ENCODE measurements at regions not wholly inside any gene's neighbourhood (a gene's known extent, or its start where the extent isn't known, plus 50 kb on each side); places are given as distances from the start of the nearest gene placed in this dataset.

DNA sequence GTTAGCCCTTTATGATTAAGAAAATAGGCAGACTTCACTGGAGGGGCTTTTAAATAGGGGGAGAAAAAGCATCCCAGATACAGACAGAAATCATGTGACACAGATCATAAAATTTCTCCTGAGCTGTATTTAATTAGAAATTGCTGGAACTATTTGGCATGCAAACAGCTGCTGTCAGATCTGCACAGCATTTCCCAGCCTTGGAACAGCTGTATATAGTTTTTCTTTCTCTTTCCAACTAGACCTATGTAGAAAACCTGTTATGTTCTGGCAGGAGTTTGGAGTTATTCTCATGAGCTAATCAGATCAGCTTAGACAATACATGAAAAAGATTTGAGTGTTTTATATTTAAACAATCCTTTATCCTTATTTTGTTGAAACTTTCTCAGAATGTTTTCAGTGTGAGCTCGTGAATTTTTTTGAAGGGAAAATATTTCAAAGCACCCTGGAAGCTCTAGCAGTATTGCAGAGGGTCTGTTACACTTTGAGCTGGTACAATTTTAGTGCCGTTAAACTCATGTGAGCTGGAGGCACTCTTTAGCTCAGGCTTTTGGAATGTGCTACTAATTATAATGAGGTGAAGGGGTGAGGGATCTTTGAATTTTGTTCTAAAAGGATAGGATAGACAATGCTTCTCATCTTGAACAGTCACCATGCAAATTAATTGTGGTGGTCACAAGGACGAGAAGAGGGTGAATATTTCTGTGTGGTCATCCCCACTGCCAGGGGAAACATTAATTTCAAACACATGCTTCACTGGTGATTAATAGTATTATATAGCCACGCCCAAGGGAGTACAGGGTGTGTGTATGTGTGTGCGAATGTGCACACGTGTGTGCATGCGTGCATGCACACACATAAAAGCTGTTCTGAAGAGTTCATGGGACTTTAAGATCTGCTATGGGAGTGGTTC, 239.4 kb upstream of the FBXL7 start:
- DNase-seq: no peak

DNA sequence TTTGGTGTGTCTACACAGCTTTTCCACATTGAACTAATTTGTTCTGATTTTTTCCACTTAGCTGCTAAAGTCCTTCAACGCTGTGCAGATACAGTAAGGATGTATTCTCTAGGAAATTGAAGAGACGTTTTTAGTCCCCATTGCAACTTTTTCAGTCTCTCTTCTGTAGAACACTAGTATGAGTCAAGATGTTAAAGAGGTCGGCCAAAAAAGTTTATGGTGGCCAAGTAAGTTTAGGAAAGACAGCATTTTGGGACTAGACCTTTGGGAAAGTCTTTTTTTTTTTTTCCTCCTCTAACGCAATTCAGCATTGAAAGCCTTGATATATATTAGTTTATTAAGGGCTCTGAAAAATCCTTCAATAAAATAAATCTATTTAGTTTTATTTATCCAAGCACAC, 243.5 kb upstream of the FBXL7 start:
- DNase-seq: no peak

DNA sequence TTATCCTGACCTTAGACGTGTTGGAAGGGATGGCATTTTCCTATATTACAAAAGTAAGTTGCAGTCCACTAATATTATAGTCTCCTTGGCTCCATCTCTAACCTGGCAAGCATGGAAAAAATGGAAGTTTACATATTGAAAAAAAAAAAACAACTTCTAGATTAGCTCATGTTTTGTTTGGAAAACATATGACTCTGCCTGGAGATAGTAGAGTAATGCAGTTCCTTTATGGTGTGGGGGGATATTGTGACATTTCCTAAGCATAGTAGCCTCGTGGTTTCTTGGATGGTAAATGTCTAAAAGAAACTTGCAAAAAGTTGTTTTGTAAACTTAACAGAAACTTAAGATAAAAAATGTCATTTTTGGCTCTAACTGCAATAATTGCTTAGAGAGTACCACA, 244.4 kb upstream of the FBXL7 start:
- DNase-seq: no peak

DNA sequence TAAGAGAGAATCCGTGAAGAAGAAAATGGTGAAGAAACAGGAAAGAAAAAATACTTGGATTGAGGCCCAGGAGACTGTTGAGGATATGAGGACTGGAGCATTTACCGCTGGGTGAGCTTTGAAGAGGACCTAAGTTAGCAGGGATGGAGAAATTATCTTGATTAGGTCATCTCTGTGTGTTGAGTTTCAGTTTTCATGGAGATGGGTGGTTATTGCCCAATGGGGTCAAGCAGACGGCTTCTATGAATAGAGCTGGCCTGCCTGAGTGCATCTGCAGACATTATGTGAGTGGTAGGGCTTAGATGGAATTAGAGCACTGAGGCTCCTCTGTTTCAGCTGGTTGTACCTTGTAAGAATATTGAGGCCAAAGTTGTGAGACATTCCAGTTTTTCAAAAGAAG, 245.4 kb upstream of the FBXL7 start:
- DNase-seq: no peak

DNA sequence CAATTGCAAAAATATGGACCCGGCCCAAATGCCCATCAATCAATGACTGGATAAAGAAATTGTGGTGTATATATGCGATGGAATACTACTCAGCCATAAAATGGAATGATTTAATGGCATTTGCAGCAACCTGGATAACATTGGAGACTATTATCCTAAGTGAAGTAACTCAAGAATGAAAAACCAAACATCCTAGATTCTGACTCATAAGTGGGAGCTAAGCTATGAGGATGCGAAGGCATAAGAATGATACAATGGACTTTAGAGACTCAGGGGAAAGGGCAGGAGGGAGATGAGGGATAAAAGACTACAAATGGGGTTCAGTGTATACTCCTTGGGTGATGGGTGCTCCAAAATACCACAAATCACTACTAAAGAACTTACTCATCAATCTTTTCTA, 247.6 kb upstream of the FBXL7 start:
- no peak for DNase-seq

DNA sequence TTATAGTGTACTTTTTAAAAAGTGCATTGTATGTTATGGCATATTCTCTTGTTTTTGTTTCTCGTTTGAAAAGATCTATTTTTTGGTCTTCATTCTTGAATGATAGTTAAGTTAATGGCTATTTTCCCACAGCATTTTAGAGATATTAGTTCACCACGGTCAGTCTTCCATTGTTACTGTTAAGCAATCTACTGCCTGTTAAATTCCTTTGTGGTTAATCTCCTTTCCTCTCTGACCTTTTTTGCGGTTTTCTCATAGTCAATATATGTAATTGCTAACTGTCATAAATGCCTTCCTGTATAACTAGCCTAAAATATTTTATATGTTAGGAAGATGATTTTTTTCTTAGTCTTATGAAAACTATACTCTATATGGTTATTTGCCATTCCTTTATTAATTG, 250.8 kb upstream of the FBXL7 start:
- no peak for DNase-seq

DNA sequence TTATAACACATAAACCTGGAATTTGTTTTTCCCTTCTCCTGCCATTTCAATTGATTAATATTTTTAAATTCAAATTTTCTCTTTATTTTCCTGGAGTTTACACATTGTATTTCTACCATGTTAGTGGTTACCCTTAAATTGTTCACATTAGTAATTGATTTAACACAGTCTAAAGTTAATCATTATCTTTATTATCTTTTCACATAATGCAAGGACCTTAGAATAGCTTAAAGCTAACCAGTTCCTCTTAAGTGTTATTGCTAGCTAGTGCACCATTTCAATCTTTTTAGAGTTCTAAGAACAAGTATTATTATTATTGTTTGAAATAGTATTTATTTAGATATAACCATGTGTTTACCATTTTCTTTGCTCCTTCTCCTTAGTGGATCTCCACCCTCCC, 251.2 kb upstream of the FBXL7 start:
- DNase-seq: no peak

DNA sequence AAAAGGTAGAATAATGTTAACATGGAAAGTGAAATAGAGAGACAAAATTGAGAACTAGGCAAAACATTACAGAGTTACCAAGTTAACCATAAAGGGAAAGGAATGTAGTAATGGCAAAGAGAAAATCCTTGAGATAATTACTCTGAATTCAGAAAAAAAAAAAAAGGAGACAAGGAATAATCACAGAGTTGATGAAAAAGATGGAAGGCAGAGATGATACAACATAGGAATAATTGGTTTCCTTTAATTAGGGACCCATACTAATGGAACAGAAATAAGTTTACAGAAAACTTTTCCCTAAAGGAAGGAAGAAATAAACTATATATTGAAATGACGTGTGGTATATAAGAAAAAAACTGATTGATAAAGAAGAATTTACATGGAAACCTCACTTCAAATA, 254.1 kb upstream of the FBXL7 start:
- no peak for DNase-seq

DNA sequence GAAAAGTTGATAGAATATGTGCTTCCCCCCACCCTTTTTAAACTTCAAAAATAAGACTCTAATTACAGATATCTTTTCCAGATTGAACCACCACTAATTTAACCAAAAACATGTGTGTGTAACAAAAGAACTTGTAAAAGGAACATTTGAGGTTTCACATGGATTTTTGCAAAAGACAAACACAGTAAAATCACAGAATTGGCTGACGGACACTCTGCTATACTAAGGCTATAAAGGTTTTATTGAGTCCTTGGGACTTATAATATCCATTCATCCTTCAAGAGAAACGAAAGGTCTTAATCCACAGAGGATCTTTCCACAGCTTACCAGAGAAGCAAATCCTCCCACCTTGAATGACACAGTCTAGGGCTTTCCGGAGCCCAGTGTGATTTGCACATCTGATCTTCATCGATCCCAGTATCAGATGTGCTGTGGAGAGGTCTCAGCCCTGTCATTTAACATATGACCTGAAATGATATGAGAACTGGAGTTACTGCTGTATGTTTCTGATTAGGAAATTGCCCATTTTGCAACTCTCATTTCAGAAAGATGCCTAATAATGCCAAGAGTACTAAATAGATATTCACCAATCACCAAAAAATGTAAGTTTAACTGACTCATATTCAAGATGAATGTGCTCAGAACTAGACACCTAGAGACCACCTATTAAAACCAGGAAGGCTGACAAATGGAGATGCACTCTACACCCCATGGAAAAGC, 256.5 kb upstream of the FBXL7 start:
- DNase-seq: no peak

DNA sequence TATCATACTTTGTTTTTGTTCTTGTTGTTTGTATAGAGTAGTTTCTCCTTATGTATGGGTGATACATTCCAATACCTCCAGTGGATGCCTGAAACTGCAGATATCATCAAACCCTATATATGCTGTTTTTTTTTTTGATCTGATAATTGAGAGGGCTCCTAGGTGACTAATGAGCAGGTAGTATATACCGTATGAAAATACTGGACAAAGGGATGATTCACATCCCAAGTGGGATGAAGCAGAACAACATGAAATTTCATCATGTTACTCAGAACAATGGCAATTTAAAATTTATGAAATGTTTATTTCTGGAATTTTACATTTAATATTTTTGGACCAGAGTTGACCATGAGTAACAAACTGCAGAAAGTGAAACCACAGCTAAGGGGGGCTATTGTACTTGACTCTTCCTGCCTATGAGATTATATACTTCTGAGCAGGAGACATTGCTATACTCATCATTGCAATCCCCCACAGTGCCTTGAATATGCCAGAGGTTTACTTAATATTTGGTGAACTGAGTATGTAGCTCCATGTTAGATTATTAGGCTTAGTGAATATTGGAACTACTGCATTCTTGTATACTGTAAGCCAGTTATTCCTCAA, 258.7 kb upstream of the FBXL7 start:
- no peak for DNase-seq

DNA sequence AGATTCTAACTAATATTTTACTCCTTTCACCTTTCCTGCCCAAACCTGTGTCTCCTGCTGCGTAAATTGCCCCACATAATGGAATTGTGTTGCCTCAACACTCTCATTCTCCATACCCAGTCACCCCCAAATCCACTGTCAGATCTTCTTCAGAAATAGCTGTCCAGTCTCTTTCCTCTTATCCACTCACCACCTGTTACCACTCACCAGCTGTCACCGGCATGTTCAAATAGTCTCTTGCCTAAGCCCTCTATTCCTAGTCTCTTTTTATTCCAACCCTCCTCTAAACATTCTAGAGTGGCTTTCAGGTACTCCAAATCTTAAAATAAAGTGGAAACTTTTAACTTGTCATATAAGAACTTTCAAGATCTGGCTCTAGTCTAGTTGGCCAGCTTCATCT, 262.0 kb upstream of the FBXL7 start:
- DNase-seq: no peak

DNA sequence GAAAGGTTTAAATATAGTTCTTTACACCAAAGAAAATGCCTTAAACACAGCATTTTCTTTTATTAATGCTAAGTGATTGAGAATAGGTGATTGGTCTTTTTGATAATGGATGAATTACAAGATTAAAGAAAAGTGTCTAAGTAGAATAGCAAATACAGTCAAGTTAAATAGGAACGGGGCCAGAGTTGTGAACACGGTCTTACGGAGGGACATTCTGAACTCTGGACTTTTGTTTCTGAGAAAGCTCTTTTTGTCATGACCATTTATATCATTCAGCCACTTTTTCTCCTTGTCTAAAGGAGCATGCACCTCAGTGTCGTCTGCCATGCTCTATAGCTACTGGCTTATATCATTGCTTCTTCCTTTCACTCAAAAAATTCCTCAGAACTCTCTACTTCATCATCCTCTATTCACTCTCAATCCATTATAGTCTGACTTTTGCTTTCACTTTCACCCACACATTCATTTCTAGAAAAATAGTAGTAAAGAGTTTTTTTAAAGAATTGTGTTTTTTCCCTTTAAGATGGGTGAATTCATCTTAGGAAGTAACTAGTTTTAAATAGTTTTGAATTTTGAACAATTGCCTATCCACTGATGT, 263.0 kb upstream of the FBXL7 start:
- no peak for DNase-seq

DNA sequence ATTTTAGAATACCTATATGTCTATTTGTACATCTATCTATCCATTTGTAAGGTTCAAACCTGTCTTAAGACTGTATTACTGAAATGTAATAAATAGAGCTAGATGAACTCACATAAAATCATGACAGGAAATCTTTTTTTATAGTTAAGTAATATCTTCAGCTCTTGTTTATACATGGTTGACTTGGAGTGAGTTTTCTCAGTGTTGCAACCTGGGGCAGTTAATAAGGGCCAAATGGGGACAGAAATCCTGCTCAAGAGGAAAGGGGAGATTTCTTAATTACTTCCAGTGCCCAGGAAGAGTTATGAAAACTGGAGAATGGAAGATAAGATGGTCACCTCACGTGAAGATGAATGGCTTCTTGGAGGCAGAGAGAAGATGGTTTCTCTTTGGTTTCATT, 265.1 kb upstream of the FBXL7 start:
- no peak for DNase-seq

DNA sequence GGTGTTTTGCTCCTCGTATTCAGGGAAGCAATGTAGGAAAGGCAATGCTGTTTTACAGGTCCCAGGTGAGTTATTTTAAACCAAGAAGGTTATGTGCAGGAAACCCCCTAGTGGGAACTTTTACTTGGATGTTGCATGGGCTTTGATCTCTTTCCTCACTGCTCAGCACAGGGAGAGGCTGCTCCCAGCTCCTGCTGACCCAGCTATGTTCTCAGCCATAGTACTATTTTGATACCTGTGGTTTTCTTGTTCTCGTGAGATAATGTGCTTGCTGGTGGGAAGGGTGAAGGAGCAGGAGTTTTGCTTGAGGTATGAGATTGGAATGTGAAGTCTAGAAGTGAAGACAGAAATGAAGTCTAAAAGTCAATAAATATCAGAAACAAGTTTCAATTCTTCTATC, 265.6 kb upstream of the FBXL7 start:
- no peak for DNase-seq

DNA sequence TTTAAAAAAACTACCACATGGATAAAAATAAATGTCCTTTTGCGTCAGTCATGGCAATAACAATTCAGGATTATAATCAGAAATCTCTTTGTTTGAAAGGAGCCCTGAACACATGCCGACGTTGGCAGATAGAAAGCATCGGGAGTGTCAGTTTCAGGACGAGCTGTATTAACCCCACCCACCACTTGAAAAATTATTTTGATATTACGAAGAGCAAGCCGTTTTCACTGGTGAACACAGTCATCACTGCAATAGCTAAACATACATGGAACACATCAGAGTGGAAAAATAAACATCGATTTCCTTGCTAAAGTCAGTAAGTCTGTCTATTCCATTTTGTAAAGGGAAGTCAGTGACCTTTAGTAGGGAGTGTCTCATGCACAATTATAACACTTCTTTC, 266.4 kb upstream of the FBXL7 start:
- DNase-seq: no peak

DNA sequence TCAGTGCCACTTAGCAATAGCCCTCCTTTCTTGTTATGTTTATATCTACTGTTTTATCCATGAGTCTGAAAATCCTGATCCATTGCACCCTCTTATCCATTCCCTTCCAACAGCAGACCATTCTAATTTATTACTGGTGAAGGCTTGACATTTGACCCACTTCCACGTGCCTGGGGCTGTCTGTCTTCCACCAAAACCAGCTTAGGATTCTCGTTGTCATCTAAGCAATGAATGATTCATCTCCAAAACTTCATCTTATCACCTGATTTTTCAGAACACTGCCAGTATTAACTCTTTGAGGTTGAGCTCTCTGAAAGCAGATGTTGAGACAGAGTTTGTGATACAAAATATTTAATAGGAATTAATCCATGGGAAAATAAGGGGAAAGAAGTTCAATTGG, 277.8 kb upstream of the FBXL7 start:
- DNase-seq: no peak

DNA sequence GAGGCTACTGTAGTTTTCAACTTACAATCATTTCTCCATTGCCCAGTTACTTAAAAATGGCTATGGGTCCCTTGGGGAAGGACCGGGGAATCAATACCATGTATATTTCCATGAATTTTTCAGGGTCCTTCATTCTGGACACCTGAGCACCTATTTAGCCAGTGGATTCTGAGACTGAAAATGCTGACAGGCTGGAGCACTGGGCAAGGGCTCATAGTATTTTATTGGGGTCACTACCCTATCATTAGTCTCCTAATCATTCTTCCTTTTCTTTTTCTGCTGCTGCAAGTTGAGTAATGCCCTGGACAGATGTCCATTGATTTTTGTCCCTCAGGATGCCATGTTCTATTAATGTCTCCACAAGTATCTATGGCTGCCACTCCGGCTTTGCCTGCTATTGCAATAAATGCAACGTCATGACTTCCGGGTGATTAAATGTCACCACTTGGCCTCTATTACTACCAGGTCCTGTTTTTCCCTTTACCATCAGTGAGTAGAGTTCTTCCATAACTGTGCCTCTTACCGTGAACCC, 279.3 kb upstream of the FBXL7 start:
- DNase-seq: no peak

DNA sequence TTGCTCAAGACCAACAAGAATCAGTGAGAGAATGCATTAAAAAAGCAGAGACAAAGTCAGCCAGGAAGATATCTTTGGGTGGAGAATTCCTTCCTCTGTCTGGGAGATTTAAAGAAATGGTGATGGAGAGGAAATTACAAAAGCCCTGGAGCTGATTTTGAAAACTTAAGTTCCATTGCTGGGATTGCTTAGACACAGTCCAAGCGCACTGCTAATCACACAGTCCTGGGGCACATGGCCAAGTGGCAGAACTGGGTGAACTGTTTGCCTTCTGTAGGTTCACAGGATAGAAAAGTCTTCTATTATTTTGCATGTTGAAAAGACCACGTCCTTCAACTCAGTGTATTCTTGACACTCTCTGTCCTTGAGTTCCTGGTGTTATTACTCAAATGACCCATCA, 284.9 kb upstream of the FBXL7 start:
- no peak for DNase-seq

DNA sequence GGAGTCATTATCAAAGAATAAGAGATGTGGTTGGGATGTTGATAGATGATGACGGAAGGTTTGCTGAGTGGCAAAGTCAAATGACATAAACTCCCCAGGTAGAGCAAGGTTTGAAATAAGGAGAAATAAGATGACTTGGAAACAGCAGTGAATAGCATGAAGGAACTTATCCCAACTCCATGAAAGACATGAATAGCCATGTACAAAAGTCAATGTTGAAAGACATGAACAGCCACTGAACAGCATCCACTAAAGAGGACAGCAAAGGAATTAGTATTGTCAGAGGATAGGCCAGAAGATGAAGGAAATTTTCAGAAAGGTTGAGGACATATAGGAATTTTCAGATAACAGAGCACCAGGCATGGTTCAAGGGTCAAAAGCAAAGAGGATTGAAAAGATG, 286.0 kb upstream of the FBXL7 start:
- no peak for DNase-seq

DNA sequence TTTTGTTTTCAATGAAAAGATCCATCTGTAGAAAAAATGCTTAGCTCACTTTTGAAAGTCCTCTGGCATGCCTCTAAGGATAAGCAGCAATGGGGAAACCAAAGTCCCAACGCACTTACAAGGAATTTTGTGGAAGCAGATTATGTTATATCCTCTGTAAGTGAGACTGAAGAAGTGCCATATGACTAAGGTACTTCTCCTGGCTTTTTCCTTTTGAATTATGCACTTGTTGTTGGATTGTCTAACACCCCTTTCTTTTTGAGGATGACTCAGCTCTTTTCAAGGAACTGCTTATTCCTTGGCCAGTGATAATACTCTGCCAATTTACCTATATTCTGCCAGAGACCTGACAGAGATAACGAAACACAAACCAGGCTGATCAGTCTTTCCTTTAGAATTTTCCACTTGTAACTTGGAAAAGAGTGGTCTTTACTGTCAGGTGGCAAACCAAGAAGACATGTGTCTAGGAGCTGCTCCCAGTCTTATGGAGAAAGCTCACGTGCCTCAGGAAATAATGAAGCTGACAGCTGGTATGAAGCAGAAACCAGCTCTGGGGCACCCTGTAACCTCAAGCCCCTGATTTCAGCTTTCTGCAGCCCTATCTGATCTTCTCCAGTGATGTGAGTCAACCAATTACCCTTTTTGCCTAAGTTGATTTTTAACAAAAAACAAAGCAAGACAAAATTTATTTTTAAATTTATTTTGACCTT, 290.8 kb upstream of the FBXL7 start:
- DNase-seq: no peak

DNA sequence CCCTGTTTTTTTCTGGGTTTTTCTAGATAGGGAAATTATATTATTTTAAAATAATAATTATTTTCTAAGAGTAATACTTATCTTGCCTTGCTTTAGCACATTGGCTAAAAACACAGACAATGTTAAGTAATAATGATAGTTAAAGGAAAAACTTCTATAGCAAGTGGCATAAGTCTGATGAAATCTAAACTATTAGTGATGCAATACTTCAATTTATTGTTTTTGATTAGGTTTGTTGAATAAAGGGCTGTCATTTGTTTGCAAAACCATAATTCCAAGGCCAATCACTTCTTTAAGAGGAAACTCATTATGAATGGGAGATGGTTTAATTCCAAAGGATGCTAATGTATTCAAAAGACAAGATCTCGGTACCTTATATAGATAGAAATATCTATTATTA, 293.8 kb upstream of the FBXL7 start:
- DNase-seq: no peak

DNA sequence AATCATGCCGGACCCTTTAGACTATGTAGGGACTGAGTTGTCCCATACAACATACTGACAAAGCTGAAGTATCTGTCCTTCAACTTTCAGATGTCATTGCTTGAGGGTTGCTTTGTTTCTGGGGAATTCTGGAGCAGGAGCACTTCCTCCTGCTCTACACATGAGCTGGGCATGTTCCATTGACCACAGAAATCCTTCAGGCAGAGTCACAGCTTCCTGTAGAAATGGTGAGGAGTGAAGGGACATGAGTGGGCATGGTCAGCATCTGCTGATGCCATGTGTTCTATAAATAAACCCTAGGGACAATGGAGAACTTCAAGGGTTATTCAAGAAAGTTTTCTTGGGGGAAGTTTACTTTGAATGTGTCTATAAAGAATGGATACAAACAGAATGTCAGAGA, 296.6 kb upstream of the FBXL7 start:
- DNase-seq: no peak

DNA sequence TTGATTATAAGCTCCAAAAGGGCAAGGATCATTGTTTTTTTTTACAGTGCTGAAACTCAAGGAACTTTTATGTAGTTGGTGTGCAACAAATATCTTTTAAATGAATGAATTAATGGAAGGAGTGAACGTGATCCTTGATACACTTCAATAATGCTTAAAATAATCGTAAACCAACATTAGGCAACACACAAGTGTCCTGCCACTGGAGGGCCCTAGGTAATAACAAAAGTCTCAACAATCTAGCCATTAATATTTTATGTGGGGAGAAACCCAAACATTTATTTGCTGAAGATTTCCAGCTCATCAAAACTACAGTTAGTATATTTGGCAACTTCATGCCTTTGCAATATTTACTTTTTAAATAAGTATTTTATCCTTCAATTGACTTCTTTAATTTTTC, 309.0 kb upstream of the FBXL7 start:
- no peak for DNase-seq

Data from inflammatory macrophage treated with lipopolysaccharide for 4 hours (primary cell).